ENCODE measurements at regions not wholly inside any gene's neighbourhood (a gene's known extent, or its start where the extent isn't known, plus 50 kb on each side); places are given as distances from the start of the nearest gene placed in this dataset.

- TF ChIP-seq CTCF (IDR thresholded peaks at IDR 0.05), result no peak
- TF ChIP-seq ZFX (IDR thresholded peaks at IDR 0.05; ENCODE audit: borderline replicate concordance), result no peak
Observed at GRCh38 chr15:69793781-69794451, 303.8 kb downstream of the TLE3 start.

GRCh38 chr15:69794645-69795469 is 302.9 kb downstream of the TLE3 start:
- TF ChIP-seq ZFX (IDR thresholded peaks at IDR 0.05; ENCODE audit: borderline replicate concordance) (no peak), CTCF (IDR thresholded peaks at IDR 0.05) (no peak)
- H3K27ac ChIP-seq, result no peak overlapping the region

More at GRCh38 chr15:69793781-69794451, 303.8 kb downstream of the TLE3 start:
- H3K27ac ChIP-seq, result no peak overlapping the region

- no peak for TF ChIP-seq ZFX (IDR thresholded peaks at IDR 0.05; ENCODE audit: borderline replicate concordance)
- H3K27ac ChIP-seq, result no peak overlapping the region
Observed at GRCh38 chr15:69795601-69796000, 302.1 kb downstream of the TLE3 start.

- no peak for TF ChIP-seq CTCF (IDR thresholded peaks at IDR 0.05)
- TF ChIP-seq ZFX (IDR thresholded peaks at IDR 0.05; ENCODE audit: borderline replicate concordance), result no peak
- no peak overlapping the region for H3K27ac ChIP-seq
Observed at GRCh38 chr15:69797051-69797595, 300.6 kb downstream of the TLE3 start.

GRCh38 chr15:69797615-69798014 is 300.1 kb downstream of the TLE3 start:
- no peak overlapping the region for H3K27ac ChIP-seq
- TF ChIP-seq ZFX (IDR thresholded peaks at IDR 0.05; ENCODE audit: borderline replicate concordance) (no peak), CTCF (IDR thresholded peaks at IDR 0.05) (no peak)

GRCh38 chr15:69798481-69799250 is 299.1 kb downstream of the TLE3 start:
- H3K27ac ChIP-seq, result no peak overlapping the region
- TF ChIP-seq CTCF (IDR thresholded peaks at IDR 0.05), result no peak
- no peak for TF ChIP-seq ZFX (IDR thresholded peaks at IDR 0.05; ENCODE audit: borderline replicate concordance)

- no peak overlapping the region for H3K27ac ChIP-seq
- no peak for TF ChIP-seq ZFX (IDR thresholded peaks at IDR 0.05; ENCODE audit: borderline replicate concordance)
- no peak for TF ChIP-seq CTCF (IDR thresholded peaks at IDR 0.05)
Observed at GRCh38 chr15:69801144-69801543, 296.6 kb downstream of the TLE3 start.

Measured in 22Rv1 (cell line).